ENCODE measurements at regions not wholly inside any gene's neighbourhood (a gene's known extent, or its start where the extent isn't known, plus 50 kb on each side); places are given as distances from the start of the nearest gene placed in this dataset.

GRCh38 chr1:87556326-87556725, 227.6 kb downstream of the LMO4 start:
- no peak for TF ChIP-seq CTCF (conservative IDR thresholded peaks at IDR 0.05)
- no peak for TF ChIP-seq ZFX (IDR thresholded peaks at IDR 0.05)

All from C4-2B (cell line).